H54 (cell line): ENCODE measurements at regions not wholly inside any gene's neighbourhood (a gene's known extent, or its start where the extent isn't known, plus 50 kb on each side); places are given as distances from the start of the nearest gene placed in this dataset.

ENCODE experiments used
- DNase-seq: peaks from one replicate; pipeline ENCODE4 v3.0.0; 2011; ENCODE audit warnings: low spot score, mixed read lengths; ENCODE audit not compliant: insufficient read length
- FAIRE-seq: peaks from 3 replicates; lab custom pipeline; 2011; peaks lifted over from hg19 to GRCh38; lab: Jason Lieb, UNC
- POLR2A ChIP-seq: IDR thresholded peaks from 2 replicates; pipeline ENCODE4 v1.6.1; 2011; ENCODE audit warnings: low read depth, mild to moderate bottlenecking, low read length

- FAIRE-seq = no peak
- no peak for DNase-seq
- TF ChIP-seq POLR2A = no peak
These were observed 243.4 kb upstream of the ZNF717 start for GRCh38 chr3:76028774-76029173.

DNA sequence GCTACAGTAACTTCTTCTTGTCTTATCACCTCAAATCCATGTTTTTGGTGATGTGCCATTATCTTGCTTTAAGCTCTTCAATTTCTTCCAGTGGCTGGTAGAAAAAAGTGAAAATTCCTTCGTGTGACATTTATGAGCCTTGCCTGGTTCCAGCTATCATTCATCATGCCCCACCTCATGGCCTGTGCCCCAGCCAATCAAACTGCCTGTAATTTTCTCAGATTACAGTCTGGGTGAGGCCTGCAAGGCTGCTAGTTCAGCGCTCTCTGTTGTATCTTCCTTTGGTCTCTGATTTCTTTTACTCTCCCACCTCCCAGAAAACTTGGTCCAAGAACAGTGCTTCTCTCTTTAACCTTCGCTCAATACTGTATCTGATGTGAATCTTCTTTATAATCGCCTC, 249.3 kb upstream of the ZNF717 start:
- FAIRE-seq (no peak), DNase-seq (no peak)
- no peak for TF ChIP-seq POLR2A

GRCh38 chr3:76035117-76035516, 249.8 kb upstream of the ZNF717 start:
- DNase-seq (no peak), FAIRE-seq (no peak)
- no peak for TF ChIP-seq POLR2A

GRCh38 chr3:76038949-76039348, 253.6 kb upstream of the ZNF717 start:
- no peak for TF ChIP-seq POLR2A
- no peak for FAIRE-seq
- DNase-seq = no peak

GRCh38 chr3:76039431-76039830, 254.1 kb upstream of the ZNF717 start:
- no peak for TF ChIP-seq POLR2A
- DNase-seq (no peak), FAIRE-seq (no peak)

- DNase-seq = no peak
- no peak for FAIRE-seq
- TF ChIP-seq POLR2A = no peak
These were observed 255.6 kb upstream of the ZNF717 start for GRCh38 chr3:76040946-76041345.

DNA sequence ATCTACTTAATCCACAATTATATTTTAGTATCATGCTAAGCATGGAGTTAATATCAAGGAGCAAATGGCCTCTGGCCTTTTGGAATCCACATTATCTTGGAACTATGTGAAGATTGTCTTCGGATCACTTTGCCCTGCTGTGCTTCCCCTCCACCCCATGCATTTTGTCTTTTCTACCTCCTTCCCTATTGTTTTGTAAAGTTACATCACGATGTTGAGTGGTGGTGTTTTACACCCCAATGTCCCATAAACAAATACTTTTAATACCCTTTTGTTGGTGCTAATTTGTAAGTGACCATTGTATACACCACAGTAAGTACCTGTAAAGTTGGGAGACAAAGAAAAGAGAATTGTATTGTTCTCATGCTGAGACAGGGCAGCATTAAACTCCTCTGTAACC, 258.4 kb upstream of the ZNF717 start:
- no peak for FAIRE-seq
- TF ChIP-seq POLR2A = no peak
- no peak for DNase-seq

GRCh38 chr3:76044601-76045600, 259.6 kb upstream of the ZNF717 start:
- FAIRE-seq = peak; percentile 74
- no peak for DNase-seq

DNA sequence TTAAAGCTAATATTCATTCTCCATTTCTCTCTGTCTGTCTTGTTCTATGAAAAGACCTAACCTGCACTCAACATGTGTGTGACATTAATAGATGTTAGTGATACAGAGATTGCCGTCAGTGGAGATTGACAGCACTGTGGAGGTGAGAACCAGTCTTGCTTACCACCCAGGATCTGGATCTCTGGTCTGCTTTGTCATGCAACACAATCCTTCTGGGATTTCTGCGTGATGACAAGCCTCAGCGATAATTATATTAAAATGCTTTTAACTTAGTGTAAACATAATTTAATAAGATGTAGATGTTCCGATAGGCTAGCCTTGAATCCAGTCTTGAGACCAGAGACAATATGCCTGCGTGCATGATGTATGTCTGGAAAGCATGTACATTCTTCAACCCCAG, 262.0 kb upstream of the ZNF717 start:
- FAIRE-seq (no peak), DNase-seq (no peak)
- TF ChIP-seq POLR2A = no peak

More at GRCh38 chr3:76044601-76045600, 259.6 kb upstream of the ZNF717 start:
- no peak for TF ChIP-seq POLR2A

GRCh38 chr3:76049776-76050175, 264.4 kb upstream of the ZNF717 start:
- FAIRE-seq (no peak), DNase-seq (no peak)
- TF ChIP-seq POLR2A = no peak

GRCh38 chr3:76051145-76051544, 265.8 kb upstream of the ZNF717 start:
- TF ChIP-seq POLR2A = no peak
- DNase-seq (no peak), FAIRE-seq (no peak)

GRCh38 chr3:76054404-76054803, 269.1 kb upstream of the ZNF717 start:
- no peak for DNase-seq
- FAIRE-seq = no peak
- TF ChIP-seq POLR2A = no peak

- FAIRE-seq = no peak
- DNase-seq = no peak
- no peak for TF ChIP-seq POLR2A
These were observed 276.3 kb upstream of the ZNF717 start for GRCh38 chr3:76061654-76062053.

DNA sequence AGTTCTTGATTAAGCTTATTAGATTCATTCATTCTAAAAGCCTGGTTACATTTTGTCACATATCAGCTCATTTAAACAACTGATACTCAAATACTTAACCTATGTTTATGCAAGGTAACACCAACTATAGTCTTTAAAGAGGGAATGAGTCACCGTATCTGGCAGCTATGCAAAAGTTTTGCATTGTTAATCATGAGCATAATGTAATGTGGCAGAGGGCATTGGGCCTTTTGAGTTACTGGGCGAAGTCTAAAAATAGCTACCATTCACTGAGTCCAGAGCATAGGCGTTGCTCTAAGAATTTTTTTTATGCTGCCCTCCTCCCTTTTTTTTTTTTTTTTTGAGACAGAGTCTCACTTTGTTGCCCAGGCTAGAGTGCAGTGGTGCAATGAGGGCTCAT, 277.7 kb upstream of the ZNF717 start:
- peak; percentile 96 for FAIRE-seq
- peak; percentile 31 for DNase-seq
- no peak for TF ChIP-seq POLR2A

GRCh38 chr3:76063811-76064210, 278.5 kb upstream of the ZNF717 start:
- no peak for DNase-seq
- no peak for TF ChIP-seq POLR2A
- peak; percentile 6 for FAIRE-seq
